Left cardiac atrium (tissue), 4 donors: ENCODE measurements at regions not wholly inside any gene's neighbourhood (a gene's known extent, or its start where the extent isn't known, plus 50 kb on each side); places are given as distances from the start of the nearest gene placed in this dataset.
"Not testable (repeated sequence)": the region's sequence is repeated elsewhere in the genome, so short reads cannot be mapped to it uniquely, and the experiment has no call there.

Experiments
- ATAC-seq, 2 donors: fragments of 200-7000 bp; cut with Tn5 transposase; one replicate each; pipeline ENCODE4 v1.9.1; 2020; ENCODE audit warnings: mild to moderate bottlenecking in 2 of 2, moderate library complexity in 2 of 2
- DNase-seq: peaks from one replicate; pipeline ENCODE4 v3.0.0-alpha.2; 2020
- intact Hi-C, 2 donors: fragments of 100-400 bp; cut with DNase I; formaldehyde crosslinking; loops; one replicate each; pipeline versions ENCODE4 v1.14.1 to v1.15.1; 2022 to 2023
- donor health status: DM: no; HTN: yes; CAD: no.
- donor health status: DM: no; HTN: yes; CAD: no; lungs with severe emphysema.
- donor health status: DM: yes; HTN: yes; CAD: no.
- donor health status: Dilated cardiomyopathy.

DNA sequence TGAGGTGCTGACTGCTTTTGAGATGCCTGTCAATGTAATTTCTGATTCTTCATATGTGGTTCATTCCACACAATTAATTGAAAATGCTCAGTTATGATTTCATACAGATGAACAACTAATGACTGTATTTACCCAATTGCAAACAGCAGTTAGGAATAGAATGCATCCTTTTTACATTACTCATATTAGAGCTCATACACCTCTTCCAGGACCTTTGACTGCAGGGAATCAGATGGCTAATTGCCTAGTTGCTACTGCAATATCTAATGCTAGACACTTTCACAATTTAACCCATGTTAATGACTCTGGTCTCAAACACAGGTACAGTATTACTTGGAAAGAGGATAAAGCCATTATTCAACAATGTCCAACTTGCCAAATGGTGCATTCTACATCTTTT, 141.9 kb upstream of the ZNF91 start:
- ATAC-seq, DNase-seq, intact Hi-C loops: not testable (repeated sequence)

DNA sequence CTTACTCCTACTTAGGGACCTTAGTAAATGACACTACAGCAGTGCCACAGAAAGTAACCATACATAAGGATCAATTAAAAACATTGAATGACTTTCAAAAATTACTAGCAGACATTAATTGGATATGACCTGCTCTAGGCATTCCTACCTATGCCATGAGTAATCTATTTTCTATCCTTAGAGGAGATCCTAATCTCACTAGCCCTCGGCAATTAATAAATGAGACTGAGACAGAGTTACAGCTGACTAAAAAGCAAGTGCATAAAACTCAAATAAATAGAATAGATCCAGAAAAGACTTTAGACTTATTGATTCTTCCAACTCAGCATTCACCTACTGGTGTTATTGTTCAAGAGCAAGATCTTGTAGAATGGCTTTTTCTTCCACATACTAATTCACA, 141.1 kb upstream of the ZNF91 start:
- ATAC-seq, intact Hi-C loops, DNase-seq: not testable (repeated sequence)

DNA sequence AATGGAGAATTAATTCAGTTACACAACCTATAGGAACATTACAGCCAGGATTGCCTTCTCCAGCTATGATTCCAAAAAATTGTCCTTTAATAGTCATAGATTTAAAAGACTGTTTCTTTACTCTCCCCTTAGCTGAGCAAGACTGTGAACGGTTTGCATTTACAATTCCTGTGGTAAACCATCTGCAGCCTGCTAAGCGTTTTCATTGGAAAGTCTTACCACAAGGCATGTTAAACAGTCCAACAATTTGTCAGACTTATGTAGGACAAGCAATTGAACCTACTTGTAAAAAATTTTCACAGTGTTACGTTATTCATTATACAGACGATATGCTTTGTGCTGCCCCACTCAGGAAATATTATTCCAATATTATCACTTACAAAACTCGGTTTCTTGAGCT, 140.6 kb upstream of the ZNF91 start:
- intact Hi-C loops, DNase-seq, ATAC-seq: not testable (repeated sequence)

DNA sequence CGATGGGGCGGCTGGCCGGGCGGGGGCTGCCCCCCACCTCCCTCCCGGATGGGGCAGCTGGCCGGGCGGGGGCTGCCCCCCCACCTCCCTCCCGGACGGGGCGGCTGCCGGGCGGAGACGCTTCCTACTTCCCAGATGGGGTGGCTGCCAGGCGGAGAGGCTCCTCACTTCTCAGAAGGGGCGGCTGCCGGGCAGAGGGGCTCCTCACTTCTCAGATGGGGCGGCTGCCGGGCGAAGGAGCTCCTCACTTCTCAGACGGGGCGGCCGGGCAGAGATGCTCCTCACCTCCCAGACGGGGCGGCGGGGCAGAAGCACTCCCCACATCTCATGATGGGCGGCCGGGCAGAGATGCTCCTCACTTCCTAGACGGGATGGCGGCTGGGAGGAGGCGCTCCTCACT, 138.2 kb upstream of the ZNF91 start:
- ATAC-seq, intact Hi-C loops, DNase-seq: not testable (repeated sequence)

GRCh38 chr19:23531976-23532375, 136.7 kb upstream of the ZNF91 start:
- ATAC-seq (no peak), DNase-seq (no peak)
- intact Hi-C loops: no loop called here

- ATAC-seq (no peak), DNase-seq (no peak)
- intact Hi-C loops: no loop called here
Observed at GRCh38 chr19:23531231-23531790, 136.0 kb upstream of the ZNF91 start.

- no peak for ATAC-seq
- intact Hi-C loops: no loop called here
Observed at GRCh38 chr19:23528376-23528775, 133.1 kb upstream of the ZNF91 start.

DNA sequence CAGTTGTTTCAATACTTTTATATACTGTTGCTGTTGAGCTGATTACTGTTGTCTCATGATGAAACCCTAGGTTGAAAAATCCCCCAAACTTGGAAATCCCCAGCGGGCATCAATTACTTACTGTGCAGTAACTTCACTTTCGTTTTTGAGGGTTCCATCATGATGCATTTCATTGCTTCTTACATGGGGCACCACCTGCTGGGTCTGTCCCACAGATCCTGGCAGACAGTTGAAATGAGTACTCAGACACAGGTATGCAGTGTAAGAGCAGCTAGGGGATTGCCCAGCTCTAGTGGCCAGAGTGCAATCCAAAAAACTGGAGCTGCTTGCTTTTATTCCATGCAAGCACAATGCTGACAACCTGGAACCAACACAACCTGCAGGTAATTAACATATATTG, 132.5 kb upstream of the ZNF91 start:
- intact Hi-C loops: no loop called here
- DNase-seq (no peak), ATAC-seq (no peak)

More at GRCh38 chr19:23528376-23528775, 133.1 kb upstream of the ZNF91 start:
- DNase-seq: no peak

DNA sequence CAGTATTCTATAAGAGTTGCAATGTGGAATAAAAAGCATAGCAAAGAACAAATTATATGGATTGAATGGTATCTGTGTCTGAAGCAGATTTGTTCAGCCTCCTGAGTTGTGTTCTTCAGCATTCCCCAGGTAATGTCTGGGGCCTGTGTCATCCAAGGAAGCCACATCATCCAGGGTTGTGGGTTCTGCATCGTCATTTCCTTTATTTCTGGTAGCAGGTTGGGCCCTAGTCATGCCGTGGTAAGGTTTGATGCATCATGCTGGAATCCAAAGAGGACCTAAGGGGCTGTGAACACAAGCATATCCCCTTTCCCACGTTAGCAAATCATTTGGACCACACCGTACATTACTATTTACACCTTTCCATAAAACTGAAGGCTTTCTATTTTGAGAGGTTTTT, 131.0 kb upstream of the ZNF91 start:
- ATAC-seq: no peak
- no peak for DNase-seq
- intact Hi-C loops: no loop called here

GRCh38 chr19:23525276-23525852, 130.1 kb upstream of the ZNF91 start:
- intact Hi-C loops: no loop called here
- no peak for ATAC-seq

DNA sequence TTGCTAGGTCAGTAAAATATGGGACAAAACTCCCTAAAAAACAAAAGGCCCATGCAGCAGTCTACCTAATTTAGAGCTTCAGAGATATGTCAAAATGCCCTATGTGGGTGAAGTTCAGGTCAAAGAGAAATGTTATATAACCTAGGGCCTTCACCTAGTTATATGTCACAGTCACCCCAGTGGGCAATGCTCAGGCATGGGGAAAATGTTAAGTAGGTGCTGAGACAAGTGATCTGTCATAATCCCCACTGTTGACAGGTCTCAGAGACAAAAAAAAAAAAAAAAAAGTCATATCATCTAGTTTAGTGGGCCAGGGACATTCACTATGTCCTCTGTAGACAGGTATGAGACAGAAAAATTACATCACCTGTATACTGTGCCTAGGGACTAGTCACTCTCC, 128.6 kb upstream of the ZNF91 start:
- intact Hi-C loops: no loop called here
- no peak for DNase-seq
- peak; percentile 45 to 91 for ATAC-seq

More at GRCh38 chr19:23525276-23525852, 130.1 kb upstream of the ZNF91 start:
- DNase-seq: no peak

GRCh38 chr19:23522431-23522830, 127.2 kb upstream of the ZNF91 start:
- DNase-seq (no peak), ATAC-seq (no peak)
- intact Hi-C loops: no loop called here

- DNase-seq (no peak), ATAC-seq (no peak)
- intact Hi-C loops: no loop called here
Observed at GRCh38 chr19:23521471-23521870, 126.2 kb upstream of the ZNF91 start.

DNA sequence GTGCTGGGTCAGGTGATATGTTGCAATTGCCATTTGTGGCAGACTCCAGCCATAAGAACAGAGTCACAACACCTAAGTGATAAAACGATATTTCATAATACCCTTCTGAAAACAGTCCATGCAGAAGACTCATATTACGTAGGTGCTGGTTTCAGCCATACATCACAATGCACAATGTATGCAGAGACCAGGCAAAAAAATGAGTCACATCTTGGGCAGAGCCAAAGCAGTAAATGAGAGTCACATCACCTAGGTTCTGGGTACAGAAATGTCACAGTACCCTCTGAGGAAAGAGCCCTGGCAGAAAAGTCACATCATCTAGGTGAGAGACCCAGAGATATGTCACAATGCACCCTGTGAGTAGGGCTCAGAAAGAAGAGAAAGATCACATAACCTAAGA, 125.2 kb upstream of the ZNF91 start:
- DNase-seq (no peak), ATAC-seq (no peak)
- intact Hi-C loops: no loop called here

- ATAC-seq: no peak
- intact Hi-C loops: no loop called here
Observed at GRCh38 chr19:23519031-23519430, 123.8 kb upstream of the ZNF91 start.

DNA sequence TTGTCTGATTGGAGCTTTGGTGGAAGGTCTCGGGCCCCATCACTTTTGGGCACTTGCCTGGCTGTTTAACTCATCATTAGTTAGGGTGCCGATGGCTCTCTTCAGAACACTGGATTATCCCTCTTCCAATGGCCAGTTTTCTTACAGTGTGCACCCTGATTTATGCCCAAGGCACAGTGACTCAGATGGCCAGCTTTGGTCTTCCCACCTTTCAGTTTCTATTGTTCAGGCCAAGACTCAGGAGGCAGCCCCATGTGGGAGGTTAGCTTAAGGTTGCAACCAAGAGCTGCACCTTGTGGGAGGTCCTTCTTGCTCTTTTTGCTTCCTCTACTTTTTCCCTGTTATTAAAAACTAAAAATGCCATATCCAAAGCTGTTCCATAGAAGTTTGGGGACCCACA, 121.0 kb upstream of the ZNF91 start:
- intact Hi-C loops: no loop called here

More at GRCh38 chr19:23519031-23519430, 123.8 kb upstream of the ZNF91 start:
- DNase-seq: no peak

DNA sequence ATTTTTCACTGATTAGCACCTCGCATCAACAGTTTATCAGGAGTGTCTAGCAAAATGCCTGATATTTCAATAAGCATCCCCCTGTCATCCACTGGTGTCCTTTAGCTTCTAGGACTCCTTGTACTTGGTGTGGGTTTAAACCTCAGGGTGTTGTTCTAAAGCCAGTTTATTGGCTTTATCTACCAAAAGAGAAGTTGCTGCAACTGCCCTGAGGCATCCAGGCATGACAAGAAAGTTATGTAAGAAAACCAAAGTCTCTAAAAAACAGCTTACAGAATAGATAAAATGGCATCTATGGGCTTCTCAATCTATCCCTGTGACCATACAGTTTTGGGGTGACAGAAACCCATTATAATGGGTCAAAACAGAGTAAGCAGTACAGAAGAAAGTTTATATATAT, 120.3 kb upstream of the ZNF91 start:
- ATAC-seq: no peak
- no peak for DNase-seq
- intact Hi-C loops: no loop called here

More for the DNA sequence above, 121.0 kb upstream of the ZNF91 start:
- no peak for ATAC-seq
- DNase-seq: no peak

- no peak for DNase-seq
- intact Hi-C loops: no loop called here
- no peak for ATAC-seq
Observed at GRCh38 chr19:23512151-23512925, 117.1 kb upstream of the ZNF91 start.

DNA sequence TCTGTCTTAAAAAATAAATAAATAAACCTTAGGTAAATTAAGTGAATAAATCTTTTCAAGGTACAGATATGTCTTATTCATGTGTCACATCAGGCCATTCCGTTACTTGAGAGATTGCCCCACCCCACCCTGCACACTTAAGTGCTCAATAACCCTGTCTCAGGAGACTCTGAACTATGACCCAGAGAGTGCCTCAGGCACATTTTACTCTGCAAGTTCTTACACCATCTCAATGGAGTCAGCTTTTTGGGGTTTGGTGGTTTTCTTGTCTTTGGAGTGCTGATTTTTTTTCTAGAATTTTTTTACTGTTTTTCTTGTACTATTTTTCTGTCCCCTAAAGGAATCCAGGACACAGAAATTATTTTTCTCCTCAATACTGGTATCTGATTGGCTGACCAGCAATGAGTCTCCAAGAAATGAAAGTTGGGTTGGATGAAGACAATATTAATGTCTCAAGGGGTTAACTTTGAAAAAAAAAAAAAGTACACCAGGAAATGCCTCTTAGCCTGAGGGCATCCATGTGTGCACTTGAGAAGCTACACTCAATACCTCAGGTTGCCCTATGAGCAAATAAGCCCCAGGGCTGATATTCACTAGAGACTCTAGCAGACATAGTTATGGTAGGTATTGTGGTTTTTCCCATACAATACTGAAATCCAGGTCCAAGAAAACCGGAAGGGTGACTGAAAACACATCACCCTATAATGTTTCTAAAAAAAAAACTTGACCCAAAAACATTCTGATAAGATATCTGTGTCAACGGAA, 114.6 kb upstream of the ZNF91 start:
- no peak for DNase-seq

DNA sequence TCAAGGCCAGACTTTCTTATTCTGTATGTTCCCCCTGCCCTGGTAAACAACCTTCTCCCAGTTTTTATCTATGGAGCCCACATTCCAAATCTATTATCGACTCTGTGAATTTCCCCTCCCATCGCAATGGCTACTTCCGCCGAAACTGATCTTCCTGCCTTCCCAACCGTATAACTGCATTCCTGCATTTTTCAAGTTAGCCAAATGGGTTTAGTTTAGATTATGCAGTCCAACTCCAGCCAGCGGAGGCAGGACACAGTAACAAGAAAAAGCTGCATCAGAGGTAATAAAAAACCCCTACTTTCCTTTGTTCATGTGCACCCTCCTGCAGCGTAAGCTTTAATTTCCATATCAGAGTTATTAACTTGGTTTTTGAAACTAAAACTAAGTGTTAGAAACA, 112.2 kb upstream of the ZNF91 start:
- ATAC-seq: no peak
- DNase-seq: no peak
- intact Hi-C loops: no loop called here

More for the DNA sequence above, 114.6 kb upstream of the ZNF91 start:
- intact Hi-C loops: no loop called here
- ATAC-seq: no peak
